HEK293T (cell line): ENCODE measurements at regions not wholly inside any gene's neighbourhood (a gene's known extent, or its start where the extent isn't known, plus 50 kb on each side); places are given as distances from the start of the nearest gene placed in this dataset.

Source experiments
- CTCF ChIA-PET: fragments of 350-600 bp; formaldehyde crosslinking; extraction: SDS; loops from one replicate; lab custom pipeline; 2021; ENCODE audit warnings: antibody characterized with exemption, inconsistent platforms; lab: Yijun Ruan, JAX
- POLR2A ChIA-PET: fragments of 350-600 bp; formaldehyde crosslinking; extraction: SDS; loops from one replicate; lab custom pipeline; 2020; ENCODE audit warnings: antibody characterized with exemption, inconsistent platforms; lab: Yijun Ruan, JAX
- DNase-seq: peaks from one replicate; pipeline ENCODE4 v3.0.0; 2012; ENCODE audit warnings: mixed read lengths; ENCODE audit errors: extremely low spot score
- ARNT ChIP-seq: fragments of 450-650 bp; IDR thresholded peaks from 2 replicates; pipeline ENCODE4 v1.6.1; 2017; ENCODE audit warnings: mild to moderate bottlenecking
- BHLHE40 ChIP-seq: fragments of 450-650 bp; IDR thresholded peaks from 2 replicates; pipeline ENCODE4 v1.6.1; 2016; ENCODE audit warnings: mild to moderate bottlenecking, moderate library complexity, borderline replicate concordance
- CTBP1 ChIP-seq: fragments of 450-650 bp; IDR thresholded peaks from 2 replicates; pipeline ENCODE4 v1.6.1; 2016; ENCODE audit warnings: borderline replicate concordance
- ELF4 ChIP-seq: fragments of 450-650 bp; IDR thresholded peaks from 2 replicates; pipeline ENCODE4 v1.6.1; 2017; ENCODE audit warnings: antibody characterized with exemption
- FOXA1 ChIP-seq: fragments of 450-650 bp; IDR thresholded peaks from 2 replicates; pipeline ENCODE4 v1.6.1; 2016; ENCODE audit warnings: mild to moderate bottlenecking
- FOXK2 ChIP-seq: fragments of 450-650 bp; IDR thresholded peaks from 2 replicates; pipeline ENCODE4 v1.6.1; 2016; ENCODE audit warnings: mild to moderate bottlenecking
- FOXM1 ChIP-seq: fragments of 450-650 bp; IDR thresholded peaks from 2 replicates; pipeline ENCODE4 v1.6.1; 2017; ENCODE audit warnings: mild to moderate bottlenecking, borderline replicate concordance
- HDGF ChIP-seq: fragments of 450-650 bp; IDR thresholded peaks from 2 replicates; pipeline ENCODE4 v1.6.1; 2017; ENCODE audit warnings: antibody characterized with exemption, borderline replicate concordance
- L3MBTL2 ChIP-seq: fragments of 450-650 bp; conservative IDR thresholded peaks from 2 replicates; pipeline ENCODE4 v1.6.1; 2016; ENCODE audit warnings: mild to moderate bottlenecking
- LEF1 ChIP-seq: fragments of 450-650 bp; IDR thresholded peaks from 2 replicates; pipeline ENCODE4 v1.6.1; 2017; ENCODE audit warnings: mild to moderate bottlenecking, borderline replicate concordance
- NFRKB ChIP-seq: fragments of 450-650 bp; IDR thresholded peaks from 2 replicates; pipeline ENCODE4 v1.6.1; 2016; ENCODE audit warnings: mild to moderate bottlenecking, moderate library complexity
- PKNOX1 ChIP-seq: fragments of 450-650 bp; IDR thresholded peaks from 2 replicates; pipeline ENCODE4 v1.6.1; 2016
- SP1 ChIP-seq: fragments of 450-650 bp; IDR thresholded peaks from 2 replicates; pipeline ENCODE4 v1.6.1; 2017
- SUZ12 ChIP-seq: fragments of 450-650 bp; IDR thresholded peaks from 2 replicates; pipeline ENCODE4 v1.6.1; 2016; ENCODE audit warnings: mild to moderate bottlenecking
- TARDBP ChIP-seq: fragments of 450-650 bp; IDR thresholded peaks from 2 replicates; pipeline ENCODE4 v1.6.1; 2016
- ZNF384 ChIP-seq: fragments of 450-650 bp; IDR thresholded peaks from 2 replicates; pipeline ENCODE4 v1.6.1; 2016

DNA sequence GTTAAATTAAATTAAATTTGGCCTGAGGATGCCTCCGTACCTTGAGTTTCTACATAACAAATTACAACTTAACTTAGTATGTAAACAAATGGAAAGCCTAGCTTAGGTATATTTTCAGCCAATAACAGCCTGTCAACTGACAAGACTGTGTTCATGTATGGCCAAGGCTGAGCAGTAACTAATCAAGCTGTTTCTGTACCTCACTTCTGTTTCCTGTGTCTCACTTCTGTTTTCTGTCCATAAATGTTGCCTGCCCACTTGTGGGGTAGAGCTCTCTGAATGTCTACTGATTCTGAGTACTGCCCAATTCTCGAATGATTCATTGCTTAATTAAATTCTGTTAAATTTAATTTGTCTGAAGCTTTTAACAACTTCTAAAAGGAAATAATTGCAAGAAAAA lies 445.2 kb downstream of the PCDH11X start:
- no peak for DNase-seq
- TF ChIP-seq FOXK2 (no peak), PKNOX1 (no peak), ELF4 (no peak), TARDBP (no peak), FOXM1 (no peak), BHLHE40 (no peak), SP1 (no peak), LEF1 (no peak), SUZ12 (no peak), L3MBTL2 (no peak), ARNT (no peak), NFRKB (no peak), HDGF (no peak), ZNF384 (no peak), CTBP1 (no peak), FOXA1 (no peak)
- ChIA-PET POLR2A (no interaction called here), CTCF (no interaction called here)

DNA sequence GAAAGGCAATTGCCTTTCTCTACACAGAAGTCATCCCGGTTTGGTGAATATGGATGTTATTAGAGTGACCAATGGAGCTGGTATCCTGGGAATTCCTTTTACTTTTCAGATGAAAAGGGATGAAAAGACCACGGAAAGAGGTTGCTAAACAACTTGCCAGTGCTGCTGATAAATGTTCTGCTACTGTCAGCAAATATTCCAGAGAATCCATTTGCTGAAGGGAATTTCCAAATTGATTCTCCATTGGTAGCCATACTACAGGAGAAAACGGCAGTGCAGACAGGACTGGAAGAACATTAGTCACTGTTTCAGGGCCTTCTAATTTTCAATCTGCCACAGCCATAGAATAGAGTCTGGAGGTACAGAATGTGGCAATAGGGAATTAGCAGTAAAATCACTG lies 451.5 kb downstream of the PCDH11X start:
- POLR2A ChIA-PET = no interaction called here
- DNase-seq = no peak
- CTCF ChIA-PET = no interaction called here
- TF ChIP-seq FOXK2 = no peak
- TF ChIP-seq FOXA1 = no peak
- TF ChIP-seq SP1 = no peak
- TF ChIP-seq ARNT = no peak
- TF ChIP-seq ELF4 = no peak
- no peak for TF ChIP-seq SUZ12
- no peak for TF ChIP-seq PKNOX1
- no peak for TF ChIP-seq HDGF
- no peak for TF ChIP-seq BHLHE40
- no peak for TF ChIP-seq LEF1
- TF ChIP-seq FOXM1 = no peak
- TF ChIP-seq NFRKB = no peak
- no peak for TF ChIP-seq TARDBP
- TF ChIP-seq CTBP1 = no peak
- no peak for TF ChIP-seq ZNF384
- TF ChIP-seq L3MBTL2 = no peak

GRCh38 chrX:92231391-92231790 lies 452.2 kb downstream of the PCDH11X start:
- no peak for DNase-seq
- TF ChIP-seq ZNF384 (no peak), ARNT (no peak), SP1 (no peak), FOXA1 (no peak), PKNOX1 (no peak), L3MBTL2 (no peak), LEF1 (no peak), FOXK2 (no peak), SUZ12 (no peak), CTBP1 (no peak), HDGF (no peak), BHLHE40 (no peak), ELF4 (no peak), FOXM1 (no peak), NFRKB (no peak), TARDBP (no peak)
- CTCF ChIA-PET = no interaction called here
- POLR2A ChIA-PET = no interaction called here

GRCh38 chrX:92232182-92232581 lies 453.0 kb downstream of the PCDH11X start:
- TF ChIP-seq FOXK2 (no peak), SUZ12 (no peak), CTBP1 (no peak), L3MBTL2 (no peak), FOXA1 (no peak)
- ChIA-PET POLR2A (no interaction called here), CTCF (no interaction called here)
- DNase-seq = peak; percentile 16

GRCh38 chrX:92241249-92241648 lies 462.1 kb downstream of the PCDH11X start:
- TF ChIP-seq FOXM1 (no peak), FOXK2 (no peak), PKNOX1 (no peak), SP1 (no peak), L3MBTL2 (no peak), LEF1 (no peak), SUZ12 (no peak), ZNF384 (no peak), FOXA1 (no peak), ARNT (no peak), HDGF (no peak), BHLHE40 (no peak), ELF4 (no peak), TARDBP (no peak), NFRKB (no peak), CTBP1 (no peak)
- DNase-seq = no peak
- ChIA-PET POLR2A (no interaction called here), CTCF (no interaction called here)
